Thyroid gland (tissue), 4 donors: ENCODE measurements at regions not wholly inside any gene's neighbourhood (a gene's known extent, or its start where the extent isn't known, plus 50 kb on each side); places are given as distances from the start of the nearest gene placed in this dataset.

Source experiments
- DNase-seq, 2 donors: peaks; one replicate each; pipeline ENCODE4 v3.0.0-alpha.2; 2019
- H3K27ac ChIP-seq, 3 donors: fragments of 200-600 bp; sonication (generic); 1 replicate in 2 of 3; 2 replicates in 1 of 3; pipeline ENCODE4 v1.5.1; 2016 to 2019; ENCODE audit warnings: mild to moderate bottlenecking in 1 of 3, moderate library complexity in 1 of 3
- H3K27me3 ChIP-seq: fragments of 200-600 bp; sonication (generic); one replicate; pipeline ENCODE4 v1.5.1; 2019
- H3K36me3 ChIP-seq, 2 donors: fragments of 200-600 bp; sonication (generic); one replicate each; pipeline ENCODE4 v1.5.1; 2016 to 2019
- H3K4me1 ChIP-seq, 2 donors: fragments of 200-600 bp; sonication (generic); one replicate each; pipeline ENCODE4 v1.5.1; 2017 to 2019
- H3K4me3 ChIP-seq, 3 donors: fragments of 200-600 bp; sonication (generic); replicated peaks in 1 of 3; 1 replicate in 2 of 3; 2 replicates in 1 of 3; pipeline ENCODE4 v1.5.1; 2016; ENCODE audit warnings: mild to moderate bottlenecking in 1 of 3
- H3K9me3 ChIP-seq: fragments of 200-600 bp; sonication (generic); one replicate; pipeline ENCODE4 v1.5.1; 2017
- CTCF ChIP-seq, 6 experiments: fragments of 200-600 bp in 3 of 6; fragments of 450-650 bp in 3 of 6; sonication (generic) in 3 of 6; IDR thresholded peaks; one replicate each; pipeline ENCODE4 v1.5.1; 2016 to 2019; ENCODE audit warnings: antibody characterized with exemption in 6 of 6, mild to moderate bottlenecking in 2 of 6, inconsistent platforms in 1 of 6, moderate library complexity in 1 of 6
- POLR2A ChIP-seq, 2 donors: fragments of 450-650 bp; IDR thresholded peaks; one replicate each; pipeline ENCODE4 v1.6.1; 2017; ENCODE audit warnings: antibody characterized with exemption in 2 of 2, mild to moderate bottlenecking in 2 of 2, moderate library complexity in 1 of 2
- WGBS, 2 donors: methylation state at CpG; one replicate each; pipeline ENCODE4 v1.1.5; 2017; 5-methylcytosine and 5-hydroxymethylcytosine counted together
- intact Hi-C: fragments of 100-400 bp; cut with DNase I; formaldehyde crosslinking; loops from one replicate; pipeline ENCODE4 v1.15.1; 2023

GRCh38 chr3:31230425-31231223 lies 302.1 kb upstream of the STT3B start:
- peaks cover 3 to 13% of the 10 kb centered on the region in 2 donors for H3K4me1 ChIP-seq
- intact Hi-C loops = no loop called here
- no peak for DNase-seq
- H3K36me3 ChIP-seq = no peaks in the 10 kb centered on the region
- H3K4me3 ChIP-seq = no peak overlapping the region
- H3K27ac ChIP-seq = no peak overlapping the region
- TF ChIP-seq CTCF (IDR thresholded peaks at IDR 0.05) (no peak), POLR2A (IDR thresholded peaks at IDR 0.05) (no peak)
- 75 to 83% methylated on average over 3 of the region's 3 CpGs for WGBS, 2 donors
- no peaks in the 10 kb centered on the region for H3K27me3 ChIP-seq
- no peaks in the 10 kb centered on the region for H3K9me3 ChIP-seq

DNA sequence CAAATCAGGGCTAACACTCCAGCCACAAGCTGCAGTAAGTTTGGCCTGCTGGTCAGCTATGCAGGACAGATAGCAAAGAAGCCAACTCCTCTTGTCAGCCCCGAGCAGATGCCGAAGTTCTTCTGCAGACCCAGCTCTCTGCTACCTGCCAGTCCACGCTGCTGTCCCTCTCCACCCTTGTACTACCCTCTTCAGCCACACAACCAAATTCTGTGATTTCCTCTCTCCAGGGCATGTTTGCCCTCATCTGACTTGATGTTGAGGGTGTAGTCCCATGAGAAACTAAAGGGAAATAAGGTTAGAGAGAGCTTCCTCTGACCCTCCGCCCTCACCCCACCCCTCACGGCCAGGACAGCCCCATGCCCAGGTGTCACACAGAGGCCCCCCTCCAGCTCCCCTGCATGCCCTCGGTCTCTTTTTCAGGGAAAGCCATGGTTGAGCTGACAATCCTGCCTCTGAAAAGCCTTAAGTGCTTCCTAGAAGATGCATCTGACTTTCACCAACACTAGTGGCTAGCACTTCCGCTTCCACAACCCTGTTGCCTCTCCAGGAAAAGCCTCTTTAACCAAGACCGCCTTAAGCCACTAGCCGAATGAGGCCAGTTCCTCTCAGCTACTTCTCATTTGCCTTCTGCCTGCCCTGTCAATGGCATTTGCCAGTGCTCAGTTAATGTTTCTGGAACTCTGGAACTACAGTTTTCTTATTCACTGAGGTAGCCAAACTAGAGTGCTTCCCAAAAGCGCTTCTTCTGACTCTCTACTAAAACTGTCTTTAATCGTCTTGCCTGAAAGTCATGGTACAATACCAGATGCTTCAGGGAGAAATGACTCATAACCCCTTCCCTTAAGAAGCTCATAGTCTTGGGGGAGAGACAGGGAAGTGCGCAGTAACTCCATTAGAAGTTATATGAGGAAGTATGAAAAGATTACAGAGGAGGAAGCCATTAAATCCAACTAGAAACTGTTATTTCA lies 300.4 kb upstream of the STT3B start:
- 87 to 92% methylated on average over 12 of the region's 12 CpGs for WGBS, 2 donors
- Histone ChIP-seq H3K9me3 (no peaks in the 10 kb centered on the region), H3K27me3 (no peaks in the 10 kb centered on the region), H3K4me3 (no peak overlapping the region), H3K36me3 (no peaks in the 10 kb centered on the region), H3K4me1 (peaks cover 0 to 3% of the 10 kb centered on the region in 2 donors), H3K27ac (no peak overlapping the region)
- intact Hi-C loops = no loop called here
- DNase-seq = no peak
- TF ChIP-seq CTCF (IDR thresholded peaks at IDR 0.05) = no peak
- TF ChIP-seq POLR2A (IDR thresholded peaks at IDR 0.05) = no peak

DNA sequence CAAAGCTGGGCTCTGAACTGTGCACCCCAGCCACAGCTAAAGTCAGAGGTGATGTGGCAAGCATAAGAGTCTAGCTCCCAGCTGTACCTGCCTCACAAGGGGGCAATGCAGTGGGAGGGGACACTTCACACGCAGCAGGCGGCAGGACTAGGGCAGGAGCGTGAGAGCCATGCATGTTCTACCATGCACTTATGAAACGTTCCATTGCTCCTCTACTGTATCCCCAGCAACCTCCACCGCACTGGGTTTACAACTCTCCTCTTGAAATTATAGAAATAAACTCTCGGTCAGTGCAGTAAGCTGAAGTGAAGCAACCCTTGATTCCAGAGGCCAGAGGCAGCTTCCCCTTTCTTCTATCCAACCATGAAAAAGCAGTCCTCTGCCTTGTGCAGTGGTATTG lies 298.6 kb upstream of the STT3B start:
- intact Hi-C loops = no loop called here
- DNase-seq = no peak
- Histone ChIP-seq H3K36me3 (no peaks in the 10 kb centered on the region), H3K9me3 (no peaks in the 10 kb centered on the region), H3K4me3 (no peak overlapping the region), H3K27me3 (no peaks in the 10 kb centered on the region), H3K27ac (no peak overlapping the region), H3K4me1 (no peaks in the 10 kb centered on the region)
- TF ChIP-seq CTCF (IDR thresholded peaks at IDR 0.05) = no peak
- 27 to 40% methylated on average over 6 of the region's 6 CpGs for WGBS, 2 donors

DNA sequence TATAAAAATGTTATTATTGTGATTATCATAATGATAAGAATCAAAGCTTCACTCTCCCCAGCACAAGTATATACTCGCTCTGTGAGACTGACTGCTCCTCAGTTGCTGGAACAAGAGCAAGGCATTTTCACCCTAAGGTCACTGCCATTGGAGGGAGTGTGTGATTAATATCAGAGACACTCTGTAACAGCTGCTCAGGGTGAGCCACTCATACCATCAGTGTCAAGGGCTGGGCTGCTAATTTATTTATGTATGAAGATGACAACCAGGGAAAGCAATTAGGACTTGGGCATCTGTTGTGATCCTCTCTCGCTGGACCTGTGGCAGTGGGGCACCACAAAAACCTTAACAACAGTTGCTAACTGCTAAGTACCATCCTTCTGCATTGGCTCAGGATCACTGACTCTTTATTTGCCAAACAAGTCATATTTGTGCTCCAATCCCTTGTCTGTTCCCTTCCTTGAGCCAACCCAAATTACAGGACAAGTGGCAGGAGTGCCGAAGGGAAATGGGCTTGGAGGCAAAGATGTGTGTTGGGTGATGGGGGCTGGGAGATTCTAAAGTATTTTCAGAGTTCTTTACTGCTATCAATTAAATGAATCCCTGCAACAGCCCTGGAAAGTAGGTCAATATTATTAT lies 297.5 kb upstream of the STT3B start:
- TF ChIP-seq POLR2A (IDR thresholded peaks at IDR 0.05) (no peak), CTCF (IDR thresholded peaks at IDR 0.05) (no peak)
- WGBS, 2 donors = 90% methylated on average over 3 of the region's 3 CpGs
- H3K27ac ChIP-seq = no peak overlapping the region
- intact Hi-C loops = no loop called here
- no peak for DNase-seq
- H3K9me3 ChIP-seq = no peaks in the 10 kb centered on the region
- H3K36me3 ChIP-seq = no peaks in the 10 kb centered on the region
- no peak overlapping the region for H3K4me3 ChIP-seq
- H3K27me3 ChIP-seq = no peaks in the 10 kb centered on the region
- no peaks in the 10 kb centered on the region for H3K4me1 ChIP-seq
